Activated naive CD8-positive, alpha-beta T cell treated with anti-CD3 and anti-CD28 coated beads, Interleukin-2, amount 50 U/mL, for 24 hours (primary cell): ENCODE measurements at regions not wholly inside any gene's neighbourhood (a gene's known extent, or its start where the extent isn't known, plus 50 kb on each side); places are given as distances from the start of the nearest gene placed in this dataset.

ENCODE experiments used
- ATAC-seq: fragments of 150-1000 bp; cut with Tn5 transposase; one replicate; pipeline ENCODE4 v1.10.0; 2021
- DNase-seq: peaks from one replicate; pipeline ENCODE4 v3.0.0; 2021
- H3K27ac Mint-ChIP-seq: one replicate; pipeline ENCODE4 v1.8.0; 2021; ENCODE audit warnings: mild to moderate bottlenecking, mixed read lengths
- H3K27me3 Mint-ChIP-seq: one replicate; pipeline ENCODE4 v1.8.0; 2021; ENCODE audit warnings: mixed read lengths
- H3K36me3 Mint-ChIP-seq: one replicate; pipeline ENCODE4 v1.8.0; 2021; ENCODE audit warnings: low read depth, mixed read lengths
- H3K4me1 Mint-ChIP-seq: one replicate; pipeline ENCODE4 v1.8.0; 2021; ENCODE audit warnings: mixed read lengths
- H3K4me3 Mint-ChIP-seq: one replicate; pipeline ENCODE4 v1.8.0; 2021; ENCODE audit warnings: mild to moderate bottlenecking, moderate library complexity, mixed read lengths
- H3K9me3 Mint-ChIP-seq: one replicate; pipeline ENCODE4 v1.8.0; 2021; ENCODE audit warnings: mixed read lengths

GRCh38 chr5:39977066-39977655 is 552.4 kb upstream of the DAB2 start:
- Mint-ChIP-seq H3K4me3 (no peak overlapping the region), H3K9me3 (no peaks in the 10 kb centered on the region), H3K27ac (no peak overlapping the region), H3K27me3 (no peaks in the 10 kb centered on the region), H3K36me3 (no peaks in the 10 kb centered on the region), H3K4me1 (no peaks in the 10 kb centered on the region)
- ATAC-seq (no peak), DNase-seq (no peak)

DNA sequence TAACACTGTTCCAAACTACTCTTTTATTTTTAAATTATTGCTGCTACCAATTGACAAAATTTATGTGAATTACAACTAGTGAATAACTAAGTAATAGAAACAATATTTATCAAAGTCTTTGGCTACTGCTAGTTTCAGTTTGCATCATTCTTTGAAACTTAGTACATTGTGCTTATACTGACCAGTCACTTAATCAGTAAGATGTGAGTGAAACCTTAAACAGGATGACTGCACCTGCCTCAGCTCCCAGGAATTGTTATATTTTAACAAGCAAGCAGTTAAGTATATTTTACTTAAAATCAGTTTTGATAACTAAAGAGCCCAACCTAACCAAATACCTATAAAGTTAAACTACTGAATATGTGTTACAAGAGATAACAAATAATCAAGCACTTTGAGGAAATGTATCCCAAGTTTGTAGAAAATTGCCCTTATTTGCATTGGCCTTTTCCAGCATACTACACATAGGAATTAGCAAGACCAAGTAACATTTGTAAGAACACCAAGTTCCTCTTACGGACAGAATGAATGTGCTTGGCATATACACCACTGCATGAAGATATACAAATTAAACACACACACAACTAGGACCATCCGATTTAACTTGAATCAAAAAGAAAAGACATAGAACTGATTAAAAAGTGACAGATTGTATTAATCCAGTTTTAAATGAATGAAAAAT is 545.5 kb upstream of the DAB2 start:
- H3K4me3 Mint-ChIP-seq: no peak overlapping the region
- H3K9me3 Mint-ChIP-seq: no peaks in the 10 kb centered on the region
- no peaks in the 10 kb centered on the region for H3K36me3 Mint-ChIP-seq
- no peak for DNase-seq
- H3K27ac Mint-ChIP-seq: no peak overlapping the region
- no peak for ATAC-seq
- H3K4me1 Mint-ChIP-seq: no peaks in the 10 kb centered on the region
- H3K27me3 Mint-ChIP-seq: peaks cover 9% of the 10 kb centered on the region

DNA sequence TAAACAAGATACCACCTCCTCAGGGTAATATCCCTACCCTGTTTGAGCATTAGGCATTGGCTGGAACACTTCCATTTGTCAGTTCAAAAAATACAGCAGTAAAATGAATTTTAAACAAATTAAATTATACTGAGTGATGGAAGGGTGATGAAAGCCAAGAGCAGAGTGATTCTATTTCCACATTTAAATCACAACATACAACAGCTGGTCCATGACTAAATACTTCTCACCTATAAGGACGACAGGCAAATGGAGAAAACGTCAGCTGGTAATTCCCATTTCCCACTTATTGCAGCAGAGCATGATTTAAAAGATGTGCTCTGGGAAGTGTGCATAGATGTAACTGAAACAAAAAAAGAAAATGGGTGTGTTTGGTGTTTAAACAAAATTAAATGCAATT is 543.6 kb upstream of the DAB2 start:
- Mint-ChIP-seq H3K4me3 (no peak overlapping the region), H3K36me3 (no peaks in the 10 kb centered on the region), H3K27ac (no peak overlapping the region), H3K9me3 (no peaks in the 10 kb centered on the region), H3K4me1 (no peaks in the 10 kb centered on the region), H3K27me3 (peaks cover 9% of the 10 kb centered on the region)
- DNase-seq (no peak), ATAC-seq (no peak)

- Mint-ChIP-seq H3K4me3 (no peak overlapping the region), H3K27me3 (no peaks in the 10 kb centered on the region), H3K36me3 (no peaks in the 10 kb centered on the region), H3K9me3 (no peaks in the 10 kb centered on the region), H3K4me1 (no peaks in the 10 kb centered on the region), H3K27ac (no peak overlapping the region)
- no peak for DNase-seq
- no peak for ATAC-seq
These were observed 530.4 kb upstream of the DAB2 start for GRCh38 chr5:39955156-39955555.

DNA sequence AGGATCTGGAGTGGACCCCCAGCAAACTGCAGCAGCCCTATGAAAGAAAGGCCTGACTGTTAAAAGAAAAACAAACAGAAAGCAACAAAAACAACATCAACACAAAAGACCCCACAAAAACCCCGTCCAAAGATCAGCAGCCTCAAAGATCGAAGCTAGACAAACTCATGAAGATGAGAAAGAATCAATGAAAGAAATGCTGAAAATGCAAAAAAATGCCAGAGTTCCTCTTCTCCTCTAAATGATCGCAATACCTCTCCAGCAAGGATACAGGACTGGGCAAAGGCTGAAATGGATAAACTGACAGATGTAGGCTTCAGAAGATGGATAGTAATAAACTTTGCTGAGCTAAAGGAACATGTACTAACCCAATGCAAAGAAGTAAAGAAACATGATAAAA is 526.3 kb upstream of the DAB2 start:
- ATAC-seq (no peak), DNase-seq (no peak)
- H3K4me3 Mint-ChIP-seq: no peak overlapping the region
- H3K9me3 Mint-ChIP-seq: no peaks in the 10 kb centered on the region
- no peak overlapping the region for H3K27ac Mint-ChIP-seq
- no peaks in the 10 kb centered on the region for H3K27me3 Mint-ChIP-seq
- H3K36me3 Mint-ChIP-seq: no peaks in the 10 kb centered on the region
- peaks cover 3% of the 10 kb centered on the region for H3K4me1 Mint-ChIP-seq

DNA sequence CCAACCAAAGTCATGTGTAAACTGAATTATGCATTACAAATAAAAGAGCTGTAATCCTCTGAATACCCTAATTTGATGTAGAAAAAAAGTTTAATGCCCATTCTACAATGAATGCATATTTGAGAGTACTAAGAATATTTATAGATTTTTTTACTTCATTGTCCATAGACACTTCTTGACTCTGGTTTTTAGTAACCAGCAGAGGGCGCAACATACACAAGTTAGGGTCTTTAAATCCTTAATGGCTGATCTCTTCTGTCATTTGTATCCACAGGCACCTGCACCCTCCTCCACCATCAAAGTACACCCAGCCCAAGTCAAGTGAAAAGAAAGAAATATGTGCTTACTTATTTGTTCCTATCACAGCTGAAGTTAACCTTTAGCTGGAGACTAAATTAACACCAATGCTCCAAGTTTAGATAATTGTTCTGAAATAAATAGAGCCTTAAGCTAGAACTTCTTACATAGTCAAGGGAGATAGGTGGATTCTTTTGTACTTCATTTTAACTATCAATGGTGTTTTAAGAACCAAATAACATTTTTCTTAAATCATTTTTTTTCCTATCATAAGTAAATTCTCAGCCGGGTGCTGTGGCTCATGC is 524.2 kb upstream of the DAB2 start:
- peak; percentile 48 for DNase-seq
- ATAC-seq: peak; percentile 59
- Mint-ChIP-seq H3K4me3 (no peak overlapping the region), H3K27me3 (no peaks in the 10 kb centered on the region), H3K27ac (no peak overlapping the region), H3K4me1 (peaks cover 3% of the 10 kb centered on the region), H3K9me3 (no peaks in the 10 kb centered on the region), H3K36me3 (no peaks in the 10 kb centered on the region)

- H3K4me3 Mint-ChIP-seq: no peak overlapping the region
- no peaks in the 10 kb centered on the region for H3K9me3 Mint-ChIP-seq
- no peaks in the 10 kb centered on the region for H3K36me3 Mint-ChIP-seq
- H3K4me1 Mint-ChIP-seq: peaks cover 3% of the 10 kb centered on the region
- H3K27me3 Mint-ChIP-seq: no peaks in the 10 kb centered on the region
- DNase-seq: no peak
- no peak for ATAC-seq
- no peak overlapping the region for H3K27ac Mint-ChIP-seq
These were observed 523.6 kb upstream of the DAB2 start for GRCh38 chr5:39948341-39948740.

DNA sequence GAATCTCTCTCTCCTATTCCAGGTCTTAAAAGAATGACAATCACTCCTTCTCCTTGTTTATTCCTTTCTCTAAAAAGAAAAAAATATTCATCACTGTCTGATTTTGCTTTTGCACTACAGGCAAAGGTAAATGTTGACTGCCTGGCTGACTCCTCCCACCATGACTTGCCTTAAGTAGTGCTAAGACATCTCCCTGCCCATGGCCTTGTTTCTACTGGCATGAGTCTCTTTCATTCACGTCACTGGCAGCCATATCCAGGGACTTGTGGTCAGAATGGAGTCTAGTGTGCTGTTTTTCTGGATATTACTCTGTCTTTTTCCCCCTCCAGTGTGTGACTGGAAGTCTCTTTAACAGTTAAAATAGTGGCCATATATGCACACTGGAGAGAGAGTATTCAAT is 522.9 kb upstream of the DAB2 start:
- DNase-seq (no peak), ATAC-seq (no peak)
- Mint-ChIP-seq H3K36me3 (no peaks in the 10 kb centered on the region), H3K9me3 (no peaks in the 10 kb centered on the region), H3K27ac (no peak overlapping the region), H3K4me1 (peaks cover 3% of the 10 kb centered on the region), H3K4me3 (no peak overlapping the region), H3K27me3 (no peaks in the 10 kb centered on the region)

GRCh38 chr5:39946356-39947045 is 521.7 kb upstream of the DAB2 start:
- H3K36me3 Mint-ChIP-seq: no peaks in the 10 kb centered on the region
- no peak for DNase-seq
- peaks cover 3% of the 10 kb centered on the region for H3K4me1 Mint-ChIP-seq
- H3K4me3 Mint-ChIP-seq: no peak overlapping the region
- H3K27me3 Mint-ChIP-seq: no peaks in the 10 kb centered on the region
- H3K27ac Mint-ChIP-seq: no peak overlapping the region
- ATAC-seq: no peak
- no peaks in the 10 kb centered on the region for H3K9me3 Mint-ChIP-seq

DNA sequence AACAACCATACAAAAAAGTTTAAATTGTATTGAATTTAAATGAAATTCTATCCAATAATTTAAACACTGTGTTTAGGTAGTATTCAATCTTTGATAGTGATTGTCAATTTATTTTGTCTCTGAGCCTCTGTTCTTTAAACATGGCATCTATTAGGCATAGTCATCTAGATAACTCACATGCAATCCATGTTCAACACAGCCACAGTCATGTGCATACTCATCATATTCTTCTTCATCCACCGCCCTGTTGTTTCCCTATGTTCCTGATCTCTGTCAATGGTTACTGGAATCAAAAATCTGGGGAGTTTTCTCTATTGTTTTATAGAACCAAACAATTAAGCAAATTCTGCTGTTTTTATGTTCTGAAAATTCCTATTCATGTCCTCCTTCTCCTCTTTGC is 521.1 kb upstream of the DAB2 start:
- no peaks in the 10 kb centered on the region for H3K27me3 Mint-ChIP-seq
- H3K36me3 Mint-ChIP-seq: no peaks in the 10 kb centered on the region
- no peak overlapping the region for H3K27ac Mint-ChIP-seq
- ATAC-seq (no peak), DNase-seq (no peak)
- H3K9me3 Mint-ChIP-seq: no peaks in the 10 kb centered on the region
- H3K4me1 Mint-ChIP-seq: peaks cover 3% of the 10 kb centered on the region
- H3K4me3 Mint-ChIP-seq: no peak overlapping the region

GRCh38 chr5:39943811-39944210 is 519.0 kb upstream of the DAB2 start:
- Mint-ChIP-seq H3K9me3 (no peaks in the 10 kb centered on the region), H3K36me3 (no peaks in the 10 kb centered on the region), H3K27me3 (no peaks in the 10 kb centered on the region), H3K4me1 (no peaks in the 10 kb centered on the region), H3K4me3 (no peak overlapping the region), H3K27ac (no peak overlapping the region)
- no peak for DNase-seq
- ATAC-seq: no peak

DNA sequence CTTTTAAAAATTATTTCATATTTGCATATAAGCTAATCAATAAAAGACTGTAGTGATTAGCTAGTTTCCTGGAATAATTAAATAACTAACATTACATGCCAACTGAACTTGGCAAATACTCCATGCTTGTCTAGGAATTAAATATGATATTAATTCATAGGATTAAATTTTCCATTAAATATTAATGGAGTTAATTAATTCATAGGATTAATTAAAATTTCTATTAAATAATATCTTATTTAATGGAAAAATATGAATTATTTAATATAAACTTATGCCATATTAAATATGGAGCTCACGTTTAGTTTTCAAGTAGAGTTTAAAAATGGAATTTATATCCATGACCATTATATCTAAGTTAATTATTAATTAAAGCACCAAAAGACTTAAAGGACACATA is 517.8 kb upstream of the DAB2 start:
- no peak overlapping the region for H3K27ac Mint-ChIP-seq
- H3K27me3 Mint-ChIP-seq: no peaks in the 10 kb centered on the region
- DNase-seq: no peak
- H3K9me3 Mint-ChIP-seq: no peaks in the 10 kb centered on the region
- H3K4me3 Mint-ChIP-seq: no peak overlapping the region
- H3K36me3 Mint-ChIP-seq: no peaks in the 10 kb centered on the region
- H3K4me1 Mint-ChIP-seq: no peaks in the 10 kb centered on the region
- no peak for ATAC-seq

- Mint-ChIP-seq H3K36me3 (no peaks in the 10 kb centered on the region), H3K27me3 (peaks cover 2% of the 10 kb centered on the region), H3K4me3 (no peak overlapping the region), H3K4me1 (no peaks in the 10 kb centered on the region), H3K9me3 (no peaks in the 10 kb centered on the region), H3K27ac (no peak overlapping the region)
- ATAC-seq (no peak), DNase-seq (no peak)
These were observed 516.6 kb upstream of the DAB2 start for GRCh38 chr5:39941416-39941815.

- Mint-ChIP-seq H3K36me3 (no peaks in the 10 kb centered on the region), H3K27me3 (peaks cover 21% of the 10 kb centered on the region), H3K4me1 (peaks cover 2% of the 10 kb centered on the region), H3K9me3 (no peaks in the 10 kb centered on the region), H3K27ac (no peak overlapping the region), H3K4me3 (no peak overlapping the region)
- no peak for DNase-seq
- no peak for ATAC-seq
These were observed 510.1 kb upstream of the DAB2 start for GRCh38 chr5:39934830-39935229.

GRCh38 chr5:39933061-39933460 is 508.3 kb upstream of the DAB2 start:
- H3K4me1 Mint-ChIP-seq: peaks cover 2% of the 10 kb centered on the region
- no peak overlapping the region for H3K27ac Mint-ChIP-seq
- no peak overlapping the region for H3K4me3 Mint-ChIP-seq
- no peak for ATAC-seq
- H3K9me3 Mint-ChIP-seq: no peaks in the 10 kb centered on the region
- H3K36me3 Mint-ChIP-seq: no peaks in the 10 kb centered on the region
- peaks cover 26% of the 10 kb centered on the region for H3K27me3 Mint-ChIP-seq
- no peak for DNase-seq
